ENCODE measurements at regions not wholly inside any gene's neighbourhood (a gene's known extent, or its start where the extent isn't known, plus 50 kb on each side); places are given as distances from the start of the nearest gene placed in this dataset.

GRCh38 chr7:106776618-106777347 is 88.3 kb upstream of the PIK3CG start:
- DNase-seq: no peak

DNA sequence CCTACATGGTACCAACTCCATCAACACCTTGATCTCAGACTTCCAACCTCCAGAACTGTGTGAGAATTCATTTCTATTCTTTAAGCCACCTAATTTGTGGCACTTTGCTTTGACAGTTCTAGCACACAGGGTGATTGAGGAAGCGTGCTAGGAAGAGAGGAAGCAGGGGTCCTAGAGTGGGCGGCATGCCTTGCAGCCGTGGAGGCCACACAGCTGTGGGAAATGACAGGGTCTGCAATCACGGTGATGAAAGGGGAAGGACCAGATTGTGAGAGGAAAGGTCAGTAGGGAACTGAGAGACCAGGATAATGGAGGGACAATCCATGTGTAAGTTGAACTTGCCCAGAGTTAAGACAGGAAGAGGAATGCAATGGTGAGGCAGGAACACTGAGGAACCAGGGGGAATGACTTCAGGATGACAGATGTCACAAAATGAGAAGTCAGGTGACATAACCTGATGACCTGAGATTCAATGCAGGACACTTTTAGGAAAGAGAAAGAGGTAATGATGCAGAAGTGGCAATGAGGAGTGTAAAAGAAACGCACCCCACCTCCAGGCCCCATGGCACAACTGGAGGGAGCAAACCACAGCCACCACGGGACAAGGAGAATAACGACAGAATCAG is 87.3 kb upstream of the PIK3CG start:
- no peak for DNase-seq

GRCh38 chr7:106778656-106779250 is 86.3 kb upstream of the PIK3CG start:
- DNase-seq: peak; percentile 52

DNA sequence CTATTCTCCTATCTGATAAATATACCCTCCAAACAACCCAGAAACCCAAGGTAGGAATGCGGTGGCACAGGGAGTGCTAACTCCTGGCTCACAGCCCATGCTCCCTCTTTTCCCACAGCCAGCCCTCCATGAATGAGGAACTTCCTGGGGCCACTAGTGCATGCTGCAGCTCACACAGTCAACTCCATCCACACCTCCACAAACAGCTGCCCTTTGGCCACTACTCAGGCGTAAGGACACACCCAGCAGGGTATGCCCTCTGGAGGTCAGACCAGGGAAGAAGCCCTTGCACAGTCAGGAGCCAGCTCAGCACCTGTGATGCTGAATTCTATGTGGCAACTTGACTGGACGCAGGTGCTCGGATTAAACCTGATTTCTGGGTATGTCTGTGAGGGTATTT is 85.2 kb upstream of the PIK3CG start:
- no peak for DNase-seq

GRCh38 chr7:106781007-106781406 is 84.1 kb upstream of the PIK3CG start:
- no peak for DNase-seq

- DNase-seq: no peak
These were observed 83.1 kb upstream of the PIK3CG start for GRCh38 chr7:106781828-106782544.

DNA sequence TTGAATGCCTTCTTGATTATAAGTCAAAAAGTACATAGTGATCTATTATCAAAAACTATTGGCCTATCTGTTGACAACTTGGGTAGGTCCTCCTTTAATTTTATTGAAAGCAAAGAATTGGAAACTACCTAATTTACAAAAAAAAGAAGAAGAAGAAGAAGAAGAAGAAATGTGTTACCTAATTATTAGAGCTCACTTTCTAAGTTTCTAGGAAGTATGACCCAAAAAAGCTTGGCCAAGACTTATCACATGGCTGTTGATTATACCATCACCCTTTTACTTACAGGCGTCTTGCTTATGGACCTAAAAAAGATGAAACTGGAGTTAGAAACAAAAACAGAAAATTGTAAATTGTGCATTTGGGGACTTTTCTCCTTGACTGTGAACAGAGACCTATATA is 81.8 kb upstream of the PIK3CG start:
- no peak for DNase-seq

GRCh38 chr7:106788637-106789036 is 76.4 kb upstream of the PIK3CG start:
- DNase-seq: no peak

DNA sequence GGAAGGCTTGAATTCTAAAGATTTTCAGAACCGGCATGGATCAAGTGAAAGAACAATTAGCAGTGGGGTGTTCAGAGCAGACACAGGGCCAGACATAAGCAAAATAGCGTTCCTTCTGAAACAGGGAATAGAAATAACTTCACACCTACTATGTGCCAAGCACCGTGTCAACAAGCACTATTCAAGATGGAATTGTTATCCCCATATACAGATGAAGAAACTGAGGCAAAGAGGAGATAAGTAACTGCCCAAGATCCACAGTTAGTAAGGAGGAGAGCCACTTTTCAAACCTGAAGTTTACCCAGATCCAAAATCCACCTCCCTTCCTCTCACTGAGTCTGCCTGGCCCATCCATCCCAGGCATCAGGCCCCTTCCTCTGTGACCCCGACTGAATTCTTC is 73.6 kb upstream of the PIK3CG start:
- no peak for DNase-seq

DNA sequence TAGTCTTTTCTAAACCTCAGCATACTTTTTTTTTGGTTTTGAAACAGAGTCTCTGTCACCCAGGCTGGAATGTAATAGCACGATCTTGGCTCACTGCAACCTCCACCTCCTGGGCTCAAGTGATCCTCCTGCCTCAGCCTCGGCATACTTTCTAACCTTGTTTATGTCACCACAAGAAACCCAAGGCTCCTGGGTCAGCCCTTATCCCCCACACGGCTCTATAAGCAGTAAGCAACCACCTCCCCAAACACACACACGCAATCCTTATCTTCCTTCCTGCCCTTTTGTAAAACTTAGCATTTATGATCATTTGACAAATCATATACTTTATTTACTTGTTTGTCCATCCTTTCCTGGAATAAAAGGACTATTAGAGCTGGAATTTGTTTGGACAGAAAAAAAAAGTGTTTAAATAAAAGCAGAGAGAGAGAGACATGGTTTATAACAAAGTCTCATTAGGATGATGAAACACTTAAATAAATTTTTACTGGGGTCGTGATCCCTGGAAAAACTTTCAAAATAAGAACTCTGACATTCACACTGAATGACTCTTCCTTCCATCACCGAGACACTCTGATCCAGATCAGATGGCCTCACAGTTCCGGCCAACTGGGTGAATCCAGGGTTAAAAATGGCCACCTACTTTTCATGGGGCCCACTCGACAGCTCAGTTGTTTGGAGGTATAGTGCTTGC is 72.7 kb upstream of the PIK3CG start:
- no peak for DNase-seq

DNA sequence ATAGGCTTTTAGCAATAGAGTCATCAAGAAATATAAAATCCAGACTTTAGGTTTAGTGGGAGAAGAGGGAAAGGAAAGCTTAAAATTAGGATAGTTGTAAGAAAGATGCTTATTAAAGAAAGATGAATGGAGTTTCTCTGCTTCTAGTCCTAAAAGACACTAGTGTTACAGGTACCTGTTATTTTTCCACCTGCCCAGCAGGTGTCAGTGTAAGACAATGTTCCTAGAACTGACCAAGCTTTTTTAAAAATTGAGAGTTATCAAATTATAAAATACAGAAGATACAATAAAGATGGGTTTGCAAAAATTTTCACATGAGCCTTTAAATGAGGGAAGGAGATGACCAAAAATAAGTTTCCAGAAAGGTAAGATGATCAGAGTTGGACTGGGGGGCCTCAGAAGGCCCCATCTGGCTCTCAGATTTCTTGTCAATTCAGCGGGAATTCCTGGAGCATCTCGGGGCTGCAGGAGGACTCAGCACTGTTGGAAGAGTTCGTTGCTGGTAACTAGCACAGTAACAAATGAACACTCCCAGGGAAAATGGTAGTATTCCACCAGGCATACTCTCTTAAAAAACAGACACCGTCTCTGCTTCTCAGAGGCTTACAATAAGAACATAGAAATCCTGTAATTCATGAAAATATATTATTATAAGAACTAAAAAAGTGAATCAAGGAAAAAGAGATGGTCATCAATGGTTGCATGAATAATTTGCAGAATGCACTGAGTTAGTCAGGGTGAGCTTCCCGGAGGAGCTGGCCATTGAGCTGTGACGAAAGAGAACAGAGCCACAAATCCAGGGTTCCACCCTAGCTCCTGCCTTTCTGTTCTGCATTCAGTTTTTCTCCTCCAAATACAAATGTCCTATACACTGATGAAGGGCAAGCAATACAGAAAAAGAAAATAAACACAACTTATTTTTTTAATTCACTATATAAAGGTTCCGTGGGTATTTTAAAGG is 71.8 kb upstream of the PIK3CG start:
- peak; percentile 17 for DNase-seq

GRCh38 chr7:106794276-106795083 is 70.6 kb upstream of the PIK3CG start:
- no peak for DNase-seq

DNA sequence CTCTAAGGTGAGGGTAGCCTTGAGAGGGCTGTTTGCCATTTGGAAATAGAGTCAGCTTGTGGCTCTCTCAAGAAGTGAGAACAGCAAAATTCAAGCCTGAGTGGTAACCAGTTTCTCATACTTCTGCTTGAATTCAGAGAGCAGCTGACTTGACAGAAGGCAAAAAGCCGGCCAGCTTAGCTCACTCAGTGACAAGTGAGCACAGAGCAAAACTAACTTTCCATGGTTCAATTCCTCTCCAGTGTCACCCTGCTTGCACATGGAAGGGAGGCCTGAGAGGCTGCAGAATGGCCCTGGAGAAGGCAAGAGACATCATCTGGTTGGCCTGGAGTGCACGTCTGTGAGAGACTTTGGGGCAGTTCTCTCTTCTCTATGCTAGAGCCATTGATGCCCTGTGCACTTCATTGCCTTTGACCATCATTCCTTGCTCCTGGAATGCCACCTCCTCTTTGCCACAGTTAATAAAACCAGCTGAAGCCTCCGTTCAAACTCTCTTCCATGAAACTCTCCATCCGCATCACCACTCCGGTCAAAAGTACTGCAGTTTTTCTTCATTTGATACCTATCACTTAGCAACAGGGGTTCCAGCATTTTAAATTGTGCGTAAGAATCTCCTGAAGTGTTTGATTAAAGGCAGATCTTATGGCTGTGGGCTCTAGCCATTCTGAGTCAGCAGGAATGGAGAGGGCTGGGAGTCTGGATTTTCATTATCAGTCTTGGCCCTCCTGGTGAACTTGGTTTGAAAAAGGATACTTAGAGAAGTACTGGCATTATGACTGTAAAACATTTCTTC is 69.8 kb upstream of the PIK3CG start:
- DNase-seq: no peak

DNA sequence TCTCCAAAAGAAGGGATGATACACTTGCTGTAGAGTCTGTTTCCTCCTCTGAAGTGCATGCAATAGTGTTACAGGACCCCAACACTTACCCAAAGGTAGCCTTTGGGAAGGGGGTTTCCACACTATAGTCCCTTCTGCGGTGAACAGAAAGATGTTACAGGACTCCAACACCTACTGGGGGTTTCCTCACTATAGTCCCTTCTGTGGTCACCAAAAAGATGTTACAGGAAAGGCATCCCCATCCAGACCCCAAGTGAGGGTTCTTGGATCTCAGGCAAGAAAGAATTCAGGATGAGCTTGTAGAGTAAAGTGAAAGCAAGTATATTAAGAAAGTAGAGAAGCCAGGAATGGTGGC is 69.2 kb upstream of the PIK3CG start:
- DNase-seq: no peak

DNA sequence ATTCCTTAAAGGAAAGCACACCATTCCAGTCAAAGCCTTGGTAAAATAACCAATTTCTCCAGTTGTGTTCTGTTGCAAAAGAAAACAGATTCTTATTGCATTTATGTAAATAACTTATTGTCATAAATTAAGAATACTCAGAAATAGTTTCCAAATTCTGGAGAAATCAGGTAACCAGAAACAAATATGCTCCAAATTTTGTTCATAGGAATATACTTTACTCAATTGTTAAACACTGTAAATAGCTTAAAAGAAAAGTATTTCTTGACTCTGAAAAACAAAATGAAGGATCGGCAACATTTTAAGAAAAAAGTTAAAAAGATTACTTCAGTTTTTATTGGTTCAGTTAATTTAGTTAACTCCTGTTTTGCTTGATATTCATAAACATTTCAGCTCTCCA is 67.1 kb upstream of the PIK3CG start:
- no peak for DNase-seq

GRCh38 chr7:106802589-106802988 is 62.5 kb upstream of the PIK3CG start:
- no peak for DNase-seq

DNA sequence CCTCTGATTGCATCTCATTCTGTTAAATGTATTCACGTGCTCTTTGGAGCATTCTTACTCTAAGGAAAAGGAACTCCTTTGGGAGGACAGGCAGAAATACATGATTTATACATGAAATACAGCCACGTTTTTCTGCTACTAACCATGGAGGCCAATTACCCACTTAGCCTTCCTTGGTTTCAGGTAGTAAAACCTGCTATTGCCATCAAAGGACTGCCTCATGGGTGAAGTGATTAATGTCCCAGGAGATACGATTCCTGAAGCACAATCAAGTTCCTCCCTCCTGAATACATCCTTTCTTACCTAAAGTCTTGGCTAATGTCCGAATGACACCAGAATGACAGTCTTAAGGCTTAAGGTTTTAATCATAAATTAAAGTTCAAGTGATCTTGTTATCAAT is 58.5 kb upstream of the PIK3CG start:
- DNase-seq: no peak

DNA sequence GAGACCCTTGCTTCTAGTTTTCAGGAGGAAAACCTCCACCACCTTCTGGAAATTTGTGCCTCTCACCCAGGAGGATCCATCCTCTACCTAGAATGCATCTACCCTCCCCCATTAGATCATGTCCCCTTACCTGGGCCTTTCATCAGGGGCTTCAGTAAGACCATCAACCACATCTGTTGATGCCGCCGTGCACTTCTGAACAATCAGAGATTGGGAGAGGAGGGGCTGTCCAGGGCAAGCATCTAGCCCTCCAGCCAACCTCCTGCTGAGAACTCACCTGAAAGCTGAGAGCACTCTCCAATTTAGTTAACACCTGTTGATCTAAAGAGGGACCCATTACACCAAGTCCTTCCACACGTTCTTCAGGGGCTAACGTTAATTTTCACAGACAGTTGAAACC is 57.6 kb upstream of the PIK3CG start:
- no peak for DNase-seq

DNA sequence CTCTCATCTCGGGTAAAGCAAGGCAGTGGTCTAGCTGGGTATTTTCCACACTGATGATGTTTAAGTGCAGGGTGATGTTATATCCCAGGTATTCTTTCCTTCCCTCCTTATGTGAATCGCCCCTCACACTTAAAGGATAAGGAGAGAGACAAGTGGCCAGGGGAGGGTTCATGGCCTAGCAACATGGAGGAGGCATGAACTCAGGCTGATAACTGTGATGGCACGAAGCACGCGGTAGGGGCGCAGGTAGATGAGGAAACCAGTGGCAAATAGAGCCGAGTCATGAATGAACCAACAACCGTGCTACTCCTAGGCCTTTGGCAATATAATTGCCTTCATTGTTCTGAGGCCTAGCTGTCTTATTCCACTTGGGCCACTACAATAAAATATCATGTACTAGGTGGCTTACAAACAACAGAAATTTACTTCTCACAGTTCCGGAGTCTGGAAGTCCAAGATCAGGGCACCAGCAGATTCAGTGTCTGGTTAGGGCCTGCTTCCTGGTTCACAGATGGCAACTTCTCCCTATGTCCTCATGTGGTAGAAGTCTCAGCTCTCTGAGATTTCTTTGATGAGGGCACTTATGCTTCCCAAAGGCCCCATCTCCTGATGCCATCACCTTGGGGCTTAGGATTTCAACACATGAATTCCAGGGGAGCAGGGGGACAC is 56.0 kb upstream of the PIK3CG start:
- DNase-seq: no peak

GRCh38 chr7:106811472-106811871 is 53.6 kb upstream of the PIK3CG start:
- no peak for DNase-seq
